ENCODE measurements at regions not wholly inside any gene's neighbourhood (a gene's known extent, or its start where the extent isn't known, plus 50 kb on each side); places are given as distances from the start of the nearest gene placed in this dataset.

- Histone ChIP-seq H3K4me2 (replicated peaks; ENCODE audit: extremely low read depth, low read length, poor library complexity, severe bottlenecking) (no peak overlapping the region), H2AFZ (ENCODE audit: insufficient read depth, low read depth, low read length, poor library complexity, severe bottlenecking) (no peak overlapping the region), H3K36me3 (replicated peaks in 1 of 2; ENCODE audit: control insufficient read depth in 1 of 2, insufficient read depth in 2 of 2, low read length in 2 of 2) (no peaks in the 10 kb centered on the region), H3K9me3 (replicated peaks in 1 of 2; ENCODE audit: control insufficient read depth in 1 of 2, insufficient read depth in 1 of 2, low read length in 2 of 2) (no peaks in the 10 kb centered on the region), H3K9ac (ENCODE audit: insufficient read depth, low read length, poor library complexity, severe bottlenecking) (no peak overlapping the region), H3K27me3 (ENCODE audit: control insufficient read depth in 2 of 2, insufficient read depth in 2 of 2, low read length in 2 of 2) (no peaks in the 10 kb centered on the region), H3K4me1 (ENCODE audit: control insufficient read depth in 1 of 2, insufficient read depth in 2 of 2, low read length in 2 of 2) (no peaks in the 10 kb centered on the region), H3K27ac (ENCODE audit: low read depth in 1 of 2, low read length in 2 of 2) (no peak overlapping the region), H4K20me1 (ENCODE audit: insufficient read depth, low read length) (no peaks in the 10 kb centered on the region), H3K4me3 (replicated peaks in 1 of 3; ENCODE audit: low read depth in 2 of 3, low read length in 3 of 3) (no peak overlapping the region), H3K79me2 (ENCODE audit: insufficient read depth, low read length) (no peaks in the 10 kb centered on the region)
- H3K9me3 Mint-ChIP-seq, result peaks cover 0 to 6% (median 2%) of the 10 kb centered on the region in 7 donors
- no peaks in the 10 kb centered on the region for H3K4me1 Mint-ChIP-seq
- DNase-seq, result no peak
- H3K27ac Mint-ChIP-seq, result no peak overlapping the region
- peaks cover 0 to 1% (median 0%) of the 10 kb centered on the region in 3 donors for H3K27me3 Mint-ChIP-seq (ENCODE audit: low read depth in 3 of 3)
- TF ChIP-seq, protein P1, sequence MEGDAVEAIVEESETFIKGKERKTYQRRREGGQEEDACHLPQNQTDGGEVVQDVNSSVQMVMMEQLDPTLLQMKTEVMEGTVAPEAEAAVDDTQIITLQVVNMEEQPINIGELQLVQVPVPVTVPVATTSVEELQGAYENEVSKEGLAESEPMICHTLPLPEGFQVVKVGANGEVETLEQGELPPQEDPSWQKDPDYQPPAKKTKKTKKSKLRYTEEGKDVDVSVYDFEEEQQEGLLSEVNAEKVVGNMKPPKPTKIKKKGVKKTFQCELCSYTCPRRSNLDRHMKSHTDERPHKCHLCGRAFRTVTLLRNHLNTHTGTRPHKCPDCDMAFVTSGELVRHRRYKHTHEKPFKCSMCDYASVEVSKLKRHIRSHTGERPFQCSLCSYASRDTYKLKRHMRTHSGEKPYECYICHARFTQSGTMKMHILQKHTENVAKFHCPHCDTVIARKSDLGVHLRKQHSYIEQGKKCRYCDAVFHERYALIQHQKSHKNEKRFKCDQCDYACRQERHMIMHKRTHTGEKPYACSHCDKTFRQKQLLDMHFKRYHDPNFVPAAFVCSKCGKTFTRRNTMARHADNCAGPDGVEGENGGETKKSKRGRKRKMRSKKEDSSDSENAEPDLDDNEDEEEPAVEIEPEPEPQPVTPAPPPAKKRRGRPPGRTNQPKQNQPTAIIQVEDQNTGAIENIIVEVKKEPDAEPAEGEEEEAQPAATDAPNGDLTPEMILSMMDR (IDR thresholded peaks at IDR 0.05), result no peak
- intact Hi-C loops (cut with micrococcal nuclease), result no loop called here
- WGBS (ENCODE audit: insufficient coverage), result no CpG with 5 or more reads among the region's 1 CpG
- H3K4me3 Mint-ChIP-seq, result no peak overlapping the region
- no peaks in the 10 kb centered on the region for H3K36me3 Mint-ChIP-seq
Measured at GRCh38 chr3:73709712-73710111, 85.0 kb upstream of the PDZRN3 start.

GRCh38 chr3:73708956-73709355 is 84.2 kb upstream of the PDZRN3 start:
- no peaks in the 10 kb centered on the region for H3K4me1 Mint-ChIP-seq
- H3K79me2 ChIP-seq (ENCODE audit: insufficient read depth, low read length), result no peaks in the 10 kb centered on the region
- H3K36me3 ChIP-seq (replicated peaks in 1 of 2; ENCODE audit: control insufficient read depth in 1 of 2, insufficient read depth in 2 of 2, low read length in 2 of 2), result no peaks in the 10 kb centered on the region
- H3K4me1 ChIP-seq (ENCODE audit: control insufficient read depth in 1 of 2, insufficient read depth in 2 of 2, low read length in 2 of 2), result no peaks in the 10 kb centered on the region
- no peaks in the 10 kb centered on the region for H3K27me3 Mint-ChIP-seq (ENCODE audit: low read depth in 3 of 3)
- H3K36me3 Mint-ChIP-seq, result no peaks in the 10 kb centered on the region
- no peak overlapping the region for H3K27ac ChIP-seq (ENCODE audit: low read depth in 1 of 2, low read length in 2 of 2)
- no peaks in the 10 kb centered on the region for H4K20me1 ChIP-seq (ENCODE audit: insufficient read depth, low read length)
- no peak for DNase-seq
- TF ChIP-seq, protein P1 (IDR thresholded peaks at IDR 0.05), result no peak
- intact Hi-C loops (cut with micrococcal nuclease), result no loop called here
- H3K27ac Mint-ChIP-seq, result no peak overlapping the region
- H3K9me3 ChIP-seq (replicated peaks in 1 of 2; ENCODE audit: control insufficient read depth in 1 of 2, insufficient read depth in 1 of 2, low read length in 2 of 2), result no peaks in the 10 kb centered on the region
- H3K9me3 Mint-ChIP-seq, result peaks cover 0 to 6% (median 2%) of the 10 kb centered on the region in 7 donors
- no peak overlapping the region for H3K4me2 ChIP-seq (replicated peaks; ENCODE audit: extremely low read depth, low read length, poor library complexity, severe bottlenecking)
- no peak overlapping the region for H3K9ac ChIP-seq (ENCODE audit: insufficient read depth, low read length, poor library complexity, severe bottlenecking)
- H2AFZ ChIP-seq (ENCODE audit: insufficient read depth, low read depth, low read length, poor library complexity, severe bottlenecking), result no peak overlapping the region
- no peak overlapping the region for H3K4me3 ChIP-seq (replicated peaks in 1 of 3; ENCODE audit: low read depth in 2 of 3, low read length in 3 of 3)
- no peaks in the 10 kb centered on the region for H3K27me3 ChIP-seq (ENCODE audit: control insufficient read depth in 2 of 2, insufficient read depth in 2 of 2, low read length in 2 of 2)
- WGBS (ENCODE audit: insufficient coverage), result no CpG with 5 or more reads among the region's 2 CpGs
- no peak overlapping the region for H3K4me3 Mint-ChIP-seq

Measured in CD14-positive monocyte (primary cell).